ENCODE measurements at regions not wholly inside any gene's neighbourhood (a gene's known extent, or its start where the extent isn't known, plus 50 kb on each side); places are given as distances from the start of the nearest gene placed in this dataset.

GRCh38 chr2:173752152-173752551 lies 213.0 kb downstream of the SP3 start:
- H3K27ac ChIP-seq, result no peak overlapping the region
- DNase-seq (ENCODE audit: low spot score), result peak; percentile 9
- peak; percentile 34 for TF ChIP-seq CTCF (conservative IDR thresholded peaks at IDR 0.05; ENCODE audit: low read depth)
- ChIA-PET POLR2A (ENCODE audit: low non-redundant PET) (no interaction called here), CTCF (interaction anchor here (0.7 kb wide), 1 partner anchor 663 kb away, joined by 6 read pairs; no protein-coding TSS in a partner anchor)

- TF ChIP-seq CTCF (conservative IDR thresholded peaks at IDR 0.05; ENCODE audit: low read depth), result no peak
- H3K27ac ChIP-seq, result no peak overlapping the region
- DNase-seq (ENCODE audit: low spot score), result no peak
- CTCF ChIA-PET, result interaction anchor here (0.8 to 1.0 kb wide), 2 partner anchors 11 to 353 kb away, joined by 3 read pairs; no protein-coding TSS in a partner anchor
- POLR2A ChIA-PET (ENCODE audit: low non-redundant PET), result no interaction called here
Measured at GRCh38 chr2:173753441-173753840, 211.7 kb downstream of the SP3 start.

- TF ChIP-seq CTCF (conservative IDR thresholded peaks at IDR 0.05; ENCODE audit: low read depth), result no peak
Measured at GRCh38 chr2:173754165-173754564, 211.0 kb downstream of the SP3 start.

GRCh38 chr2:173754837-173755236 lies 210.3 kb downstream of the SP3 start:
- ChIA-PET CTCF (no interaction called here), POLR2A (ENCODE audit: low non-redundant PET) (no interaction called here)
- TF ChIP-seq CTCF (conservative IDR thresholded peaks at IDR 0.05; ENCODE audit: low read depth), result no peak
- H3K27ac ChIP-seq, result no peak overlapping the region
- DNase-seq (ENCODE audit: low spot score), result no peak

More at GRCh38 chr2:173754165-173754564, 211.0 kb downstream of the SP3 start:
- POLR2A ChIA-PET (ENCODE audit: low non-redundant PET), result no interaction called here
- CTCF ChIA-PET, result interaction anchor here (0.8 to 1.0 kb wide), 2 partner anchors 10 to 353 kb away, joined by 3 read pairs; no protein-coding TSS in a partner anchor
- no peak overlapping the region for H3K27ac ChIP-seq
- no peak for DNase-seq (ENCODE audit: low spot score)

- TF ChIP-seq CTCF (conservative IDR thresholded peaks at IDR 0.05; ENCODE audit: low read depth), result no peak
- DNase-seq (ENCODE audit: low spot score), result no peak
- POLR2A ChIA-PET (ENCODE audit: low non-redundant PET), result no interaction called here
Measured at GRCh38 chr2:173755798-173756197, 209.4 kb downstream of the SP3 start.

GRCh38 chr2:173759959-173760358 lies 205.2 kb downstream of the SP3 start:
- CTCF ChIA-PET, result no interaction called here

More at GRCh38 chr2:173755798-173756197, 209.4 kb downstream of the SP3 start:
- CTCF ChIA-PET, result no interaction called here
- H3K27ac ChIP-seq, result no peak overlapping the region

More at GRCh38 chr2:173759959-173760358, 205.2 kb downstream of the SP3 start:
- no peak for DNase-seq (ENCODE audit: low spot score)
- H3K27ac ChIP-seq, result no peak overlapping the region
- POLR2A ChIA-PET (ENCODE audit: low non-redundant PET), result no interaction called here
- no peak for TF ChIP-seq CTCF (conservative IDR thresholded peaks at IDR 0.05; ENCODE audit: low read depth)
